Omental fat pad (tissue), 3 donors: ENCODE measurements at regions not wholly inside any gene's neighbourhood (a gene's known extent, or its start where the extent isn't known, plus 50 kb on each side); places are given as distances from the start of the nearest gene placed in this dataset.
A peak's percentile ranks its signal among the peaks of the same experiment; 100 is the strongest.

Experiments used
- ATAC-seq: fragments of 150-250 bp; one replicate; pipeline ENCODE4 v1.9.1; 2016; ENCODE audit warnings: mild to moderate bottlenecking, moderate library complexity; ENCODE audit not compliant: low FRiP score
- DNase-seq: peaks from one replicate; pipeline ENCODE4 v3.0.0-alpha.2; 2019; ENCODE audit warnings: low spot score
- CTCF ChIP-seq, 3 donors: fragments of 450-650 bp; IDR thresholded peaks; one replicate each; pipeline ENCODE4 v1.5.1; 2016 to 2017; ENCODE audit warnings: antibody characterized with exemption in 3 of 3, mild to moderate bottlenecking in 3 of 3, moderate library complexity in 2 of 3

- DNase-seq (no peak), ATAC-seq (no peak)
- no peak for TF ChIP-seq CTCF (IDR thresholded peaks at IDR 0.05)
Observed at GRCh38 chr7:63918986-63919385, 79.7 kb upstream of the ZNF722 start.

GRCh38 chr7:63925262-63925625 is 73.4 kb upstream of the ZNF722 start:
- no peak for DNase-seq
- TF ChIP-seq CTCF (IDR thresholded peaks at IDR 0.05): no peak
- ATAC-seq: no peak

- DNase-seq: peak; percentile 60
- peak; percentile 98 for ATAC-seq
- no peak for TF ChIP-seq CTCF (IDR thresholded peaks at IDR 0.05)
Observed at GRCh38 chr7:63925626-63926460, 72.8 kb upstream of the ZNF722 start.

- DNase-seq (no peak), ATAC-seq (no peak)
- TF ChIP-seq CTCF (IDR thresholded peaks at IDR 0.05): no peak
Observed at GRCh38 chr7:63927261-63927660, 71.4 kb upstream of the ZNF722 start.

- no peak for DNase-seq
- TF ChIP-seq CTCF (IDR thresholded peaks at IDR 0.05): no peak
- ATAC-seq: no peak
Observed at GRCh38 chr7:63931057-63931600, 67.5 kb upstream of the ZNF722 start.

- TF ChIP-seq CTCF (IDR thresholded peaks at IDR 0.05): no peak
- DNase-seq: no peak
- ATAC-seq: no peak
Observed at GRCh38 chr7:63931985-63932577, 66.6 kb upstream of the ZNF722 start.
